ENCODE measurements at regions not wholly inside any gene's neighbourhood (a gene's known extent, or its start where the extent isn't known, plus 50 kb on each side); places are given as distances from the start of the nearest gene placed in this dataset.
A peak's percentile ranks its signal among the peaks of the same experiment; 100 is the strongest.

- no peak for DNase-seq
- in situ Hi-C loops (cut with MboI; ENCODE audit: low pct_unique_long_range_greater_than_20kb, low sequenced_read_pairs) = no loop called here
These were observed 81.5 kb downstream of the ZNF281 start for GRCh38 chr1:200328379-200328778.

GRCh38 chr1:200323856-200324400 lies 85.9 kb downstream of the ZNF281 start:
- DNase-seq = no peak
- in situ Hi-C loops (cut with MboI; ENCODE audit: low pct_unique_long_range_greater_than_20kb, low sequenced_read_pairs) = no loop called here

GRCh38 chr1:200319148-200319547 lies 90.7 kb downstream of the ZNF281 start:
- DNase-seq = no peak
- in situ Hi-C loops (cut with MboI; ENCODE audit: low pct_unique_long_range_greater_than_20kb, low sequenced_read_pairs) = no loop called here

GRCh38 chr1:200317236-200317635 lies 92.6 kb downstream of the ZNF281 start:
- no peak for DNase-seq
- in situ Hi-C loops (cut with MboI; ENCODE audit: low pct_unique_long_range_greater_than_20kb, low sequenced_read_pairs) = no loop called here

GRCh38 chr1:200316148-200316803 lies 93.6 kb downstream of the ZNF281 start:
- in situ Hi-C loops (cut with MboI; ENCODE audit: low pct_unique_long_range_greater_than_20kb, low sequenced_read_pairs) = no loop called here

GRCh38 chr1:200314085-200314750 lies 95.6 kb downstream of the ZNF281 start:
- in situ Hi-C loops (cut with MboI; ENCODE audit: low pct_unique_long_range_greater_than_20kb, low sequenced_read_pairs) = no loop called here
- no peak for DNase-seq

More at GRCh38 chr1:200316148-200316803, 93.6 kb downstream of the ZNF281 start:
- no peak for DNase-seq

GRCh38 chr1:200311256-200311655 lies 98.6 kb downstream of the ZNF281 start:
- DNase-seq = no peak
- in situ Hi-C loops (cut with MboI; ENCODE audit: low pct_unique_long_range_greater_than_20kb, low sequenced_read_pairs) = no loop called here

- in situ Hi-C loops (cut with MboI; ENCODE audit: low pct_unique_long_range_greater_than_20kb, low sequenced_read_pairs) = no loop called here
- DNase-seq = no peak
These were observed 99.0 kb downstream of the ZNF281 start for GRCh38 chr1:200310824-200311223.

- DNase-seq = no peak
- in situ Hi-C loops (cut with MboI; ENCODE audit: low pct_unique_long_range_greater_than_20kb, low sequenced_read_pairs) = no loop called here
These were observed 102.1 kb downstream of the ZNF281 start for GRCh38 chr1:200307755-200308066.

GRCh38 chr1:200306944-200307754 lies 102.7 kb downstream of the ZNF281 start:
- in situ Hi-C loops (cut with MboI; ENCODE audit: low pct_unique_long_range_greater_than_20kb, low sequenced_read_pairs) = no loop called here
- DNase-seq = peak; percentile 60

GRCh38 chr1:200305806-200306205 lies 104.0 kb downstream of the ZNF281 start:
- DNase-seq = no peak
- in situ Hi-C loops (cut with MboI; ENCODE audit: low pct_unique_long_range_greater_than_20kb, low sequenced_read_pairs) = no loop called here

- no peak for DNase-seq
- in situ Hi-C loops (cut with MboI; ENCODE audit: low pct_unique_long_range_greater_than_20kb, low sequenced_read_pairs) = no loop called here
These were observed 105.7 kb downstream of the ZNF281 start for GRCh38 chr1:200304171-200304570.

- in situ Hi-C loops (cut with MboI; ENCODE audit: low pct_unique_long_range_greater_than_20kb, low sequenced_read_pairs) = no loop called here
- no peak for DNase-seq
These were observed 106.9 kb downstream of the ZNF281 start for GRCh38 chr1:200302921-200303290.

- peak; percentile 73 for DNase-seq
- in situ Hi-C loops (cut with MboI; ENCODE audit: low pct_unique_long_range_greater_than_20kb, low sequenced_read_pairs) = no loop called here
These were observed 107.5 kb downstream of the ZNF281 start for GRCh38 chr1:200302192-200302920.

- DNase-seq = no peak
- in situ Hi-C loops (cut with MboI; ENCODE audit: low pct_unique_long_range_greater_than_20kb, low sequenced_read_pairs) = no loop called here
These were observed 108.7 kb downstream of the ZNF281 start for GRCh38 chr1:200301152-200301551.

GRCh38 chr1:200299571-200299970 lies 110.3 kb downstream of the ZNF281 start:
- in situ Hi-C loops (cut with MboI; ENCODE audit: low pct_unique_long_range_greater_than_20kb, low sequenced_read_pairs) = loop anchor here (25.0 kb wide), 1 partner anchor 612 kb away; no protein-coding TSS in a partner anchor
- no peak for DNase-seq

- DNase-seq = no peak
- in situ Hi-C loops (cut with MboI; ENCODE audit: low pct_unique_long_range_greater_than_20kb, low sequenced_read_pairs) = loop anchor here (25.0 kb wide), 1 partner anchor 611 kb away; no protein-coding TSS in a partner anchor
These were observed 111.6 kb downstream of the ZNF281 start for GRCh38 chr1:200298242-200298641.

- in situ Hi-C loops (cut with MboI; ENCODE audit: low pct_unique_long_range_greater_than_20kb, low sequenced_read_pairs) = loop anchor here (25.0 kb wide), 1 partner anchor 609 kb away; no protein-coding TSS in a partner anchor
- DNase-seq = no peak
These were observed 113.7 kb downstream of the ZNF281 start for GRCh38 chr1:200296091-200296661.

- DNase-seq = no peak
- in situ Hi-C loops (cut with MboI; ENCODE audit: low pct_unique_long_range_greater_than_20kb, low sequenced_read_pairs) = loop anchor here (25.0 kb wide), 1 partner anchor 607 kb away; no protein-coding TSS in a partner anchor
These were observed 115.6 kb downstream of the ZNF281 start for GRCh38 chr1:200294241-200294640.

All from KBM-7 (cell line).